Smooth muscle cell (in vitro differentiated cells): ENCODE measurements at regions not wholly inside any gene's neighbourhood (a gene's known extent, or its start where the extent isn't known, plus 50 kb on each side); places are given as distances from the start of the nearest gene placed in this dataset.

ENCODE experiments used
- DNase-seq: peaks from one replicate; lab custom pipeline; 2025; ENCODE audit not compliant: unreplicated experiment; lab: John Stamatoyannopoulos, UW
- H2AFZ ChIP-seq: fragments of 200-600 bp; sonication (generic); 2 replicates; pipeline ENCODE4 v1.6.0; 2016; ENCODE audit warnings: antibody characterized with exemption, low read depth, mild to moderate bottlenecking
- H3F3A ChIP-seq: fragments of 200-600 bp; sonication (generic); 2 replicates; pipeline ENCODE4 v1.6.0; 2017; ENCODE audit warnings: antibody characterized with exemption, low read depth
- H3K27ac ChIP-seq: fragments of 200-600 bp; sonication (generic); 2 replicates; pipeline ENCODE4 v1.5.1; 2016; ENCODE audit warnings: low read depth, mild to moderate bottlenecking
- H3K27me3 ChIP-seq: fragments of 200-600 bp; sonication (generic); 2 replicates; pipeline ENCODE4 v1.6.1; 2016; ENCODE audit warnings: low read depth, mild to moderate bottlenecking
- H3K36me3 ChIP-seq: fragments of 200-600 bp; sonication (generic); 2 replicates; pipeline ENCODE4 v1.5.1; 2016; ENCODE audit warnings: low read depth
- H3K4me1 ChIP-seq: fragments of 200-600 bp; sonication (generic); 2 replicates; pipeline ENCODE4 v1.5.1; 2016; ENCODE audit warnings: low read depth
- H3K4me2 ChIP-seq: fragments of 200-600 bp; sonication (generic); 2 replicates; pipeline ENCODE4 v1.6.0; 2016; ENCODE audit warnings: mild to moderate bottlenecking
- H3K4me3 ChIP-seq: fragments of 200-600 bp; sonication (generic); 2 replicates; pipeline ENCODE4 v1.5.1; 2016; ENCODE audit warnings: mild to moderate bottlenecking
- H3K79me2 ChIP-seq: fragments of 200-600 bp; sonication (generic); 2 replicates; pipeline ENCODE4 v1.6.0; 2016; ENCODE audit warnings: low read depth, mild to moderate bottlenecking
- H3K9ac ChIP-seq: fragments of 200-600 bp; sonication (generic); 2 replicates; pipeline ENCODE4 v1.6.0; 2016; ENCODE audit warnings: low read depth
- H3K9me3 ChIP-seq: fragments of 200-600 bp; sonication (generic); replicated peaks from 2 replicates; pipeline ENCODE4 v1.5.1; 2016; ENCODE audit warnings: low read depth
- H4K20me1 ChIP-seq: fragments of 200-600 bp; sonication (generic); 2 replicates; pipeline ENCODE4 v1.6.0; 2016; ENCODE audit warnings: low read depth
- WGBS: methylation state at CpG from one replicate; pipeline ENCODE4 v1.1.7; 2016; ENCODE audit warnings: low lambda C conversion rate; 5-methylcytosine and 5-hydroxymethylcytosine counted together
- TF ChIP-seq, protein P1 (sequence below): fragments of 200-600 bp; sonication (generic); IDR thresholded peaks from 2 replicates; pipeline ENCODE4 v1.5.1; 2017; ENCODE audit warnings: borderline replicate concordance, mild to moderate bottlenecking, antibody characterized with exemption; ENCODE audit not compliant: insufficient read depth, poor library complexity, severe bottlenecking

DNA sequence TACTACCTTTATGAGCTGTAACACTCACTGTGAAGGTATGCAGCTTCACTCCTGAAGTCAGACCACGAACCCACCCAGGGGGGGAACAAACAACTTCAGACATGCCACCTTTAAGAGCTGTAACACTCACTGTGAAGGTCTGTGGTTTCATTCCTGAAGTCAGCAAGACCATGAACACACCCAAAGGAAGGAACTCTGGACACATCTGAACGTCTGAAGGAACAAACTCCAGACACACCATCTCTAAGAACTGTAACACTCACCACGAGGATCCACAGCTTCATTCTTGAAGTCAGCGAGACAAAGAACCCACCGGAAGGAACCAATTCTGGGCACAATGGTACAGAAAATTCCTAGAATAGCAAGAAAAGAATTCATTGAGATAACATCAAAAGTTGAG is 1796.5 kb upstream of the MIR17HG start:
- no peak for DNase-seq
- Histone ChIP-seq H3K27me3 (no peaks in the 10 kb centered on the region), H3F3A (no peaks in the 10 kb centered on the region), H4K20me1 (no peaks in the 10 kb centered on the region), H3K4me2 (no peak overlapping the region), H3K4me3 (no peak overlapping the region), H3K9ac (no peak overlapping the region), H3K79me2 (no peaks in the 10 kb centered on the region), H3K4me1 (no peaks in the 10 kb centered on the region), H3K27ac (no peak overlapping the region), H3K9me3 (no peaks in the 10 kb centered on the region), H2AFZ (no peak overlapping the region), H3K36me3 (no peaks in the 10 kb centered on the region)
- TF ChIP-seq, protein P1, sequence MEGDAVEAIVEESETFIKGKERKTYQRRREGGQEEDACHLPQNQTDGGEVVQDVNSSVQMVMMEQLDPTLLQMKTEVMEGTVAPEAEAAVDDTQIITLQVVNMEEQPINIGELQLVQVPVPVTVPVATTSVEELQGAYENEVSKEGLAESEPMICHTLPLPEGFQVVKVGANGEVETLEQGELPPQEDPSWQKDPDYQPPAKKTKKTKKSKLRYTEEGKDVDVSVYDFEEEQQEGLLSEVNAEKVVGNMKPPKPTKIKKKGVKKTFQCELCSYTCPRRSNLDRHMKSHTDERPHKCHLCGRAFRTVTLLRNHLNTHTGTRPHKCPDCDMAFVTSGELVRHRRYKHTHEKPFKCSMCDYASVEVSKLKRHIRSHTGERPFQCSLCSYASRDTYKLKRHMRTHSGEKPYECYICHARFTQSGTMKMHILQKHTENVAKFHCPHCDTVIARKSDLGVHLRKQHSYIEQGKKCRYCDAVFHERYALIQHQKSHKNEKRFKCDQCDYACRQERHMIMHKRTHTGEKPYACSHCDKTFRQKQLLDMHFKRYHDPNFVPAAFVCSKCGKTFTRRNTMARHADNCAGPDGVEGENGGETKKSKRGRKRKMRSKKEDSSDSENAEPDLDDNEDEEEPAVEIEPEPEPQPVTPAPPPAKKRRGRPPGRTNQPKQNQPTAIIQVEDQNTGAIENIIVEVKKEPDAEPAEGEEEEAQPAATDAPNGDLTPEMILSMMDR = no peak
- 64% methylated on average over 5 of the region's 5 CpGs for WGBS

DNA sequence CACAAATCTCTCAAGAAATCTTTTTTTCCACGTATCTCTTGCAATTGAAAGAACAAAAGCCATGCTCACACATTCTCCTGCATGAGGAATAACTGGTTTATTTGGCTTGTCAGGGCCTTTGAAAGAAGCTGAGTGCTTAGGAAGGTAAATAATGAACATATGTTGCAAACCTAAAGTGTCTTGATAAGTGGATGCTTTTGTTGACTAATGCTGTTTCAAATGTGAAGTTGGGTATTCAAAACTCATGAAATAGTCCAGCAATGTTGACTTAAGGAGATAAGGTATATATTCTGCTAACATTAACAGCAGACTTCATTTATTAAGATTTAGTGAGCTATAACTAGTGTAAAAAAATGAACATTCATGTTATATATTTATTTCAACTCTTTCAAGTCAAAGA is 1792.7 kb upstream of the MIR17HG start:
- DNase-seq = no peak
- Histone ChIP-seq H3F3A (no peaks in the 10 kb centered on the region), H3K9me3 (no peaks in the 10 kb centered on the region), H3K4me2 (no peak overlapping the region), H3K79me2 (no peaks in the 10 kb centered on the region), H3K9ac (no peak overlapping the region), H3K4me1 (no peaks in the 10 kb centered on the region), H4K20me1 (no peaks in the 10 kb centered on the region), H3K4me3 (no peak overlapping the region), H3K27me3 (no peaks in the 10 kb centered on the region), H3K27ac (no peak overlapping the region), H3K36me3 (no peaks in the 10 kb centered on the region), H2AFZ (no peak overlapping the region)
- 64% methylated on average over 1 of the region's 1 CpG for WGBS
- TF ChIP-seq, protein P1 = no peak

DNA sequence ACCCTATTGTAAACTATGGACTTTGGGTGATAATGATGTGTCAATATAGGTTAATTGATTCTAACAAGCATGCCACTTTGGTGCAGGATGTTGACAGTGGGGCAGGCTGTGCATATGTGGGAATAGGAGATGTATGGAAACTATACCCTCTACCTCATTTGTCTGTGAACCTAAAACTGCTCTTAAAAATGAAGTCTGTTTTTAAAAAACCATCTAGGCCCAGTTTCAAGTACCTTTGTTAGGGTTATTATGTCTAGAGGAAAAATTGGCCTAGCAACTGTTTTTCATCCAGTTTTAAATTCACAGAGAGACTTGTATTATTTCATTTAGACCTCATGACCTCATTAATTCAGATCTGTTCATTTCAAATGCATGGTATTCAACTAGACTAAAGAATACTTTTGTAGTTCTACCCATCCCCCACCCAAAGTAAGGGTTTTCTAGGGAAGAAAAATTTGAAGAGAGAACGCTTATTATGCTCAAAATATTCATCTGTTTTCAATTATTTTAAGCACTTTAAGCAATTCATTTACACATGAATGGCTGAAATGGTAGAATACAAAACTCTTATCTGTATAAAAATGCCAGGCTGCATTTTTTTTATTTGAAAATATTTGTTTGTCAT is 1781.9 kb upstream of the MIR17HG start:
- H3K27ac ChIP-seq = no peak overlapping the region
- H3K79me2 ChIP-seq = no peaks in the 10 kb centered on the region
- H3K9me3 ChIP-seq = no peaks in the 10 kb centered on the region
- no peaks in the 10 kb centered on the region for H3K36me3 ChIP-seq
- TF ChIP-seq, protein P1 = no peak
- H3K27me3 ChIP-seq = no peaks in the 10 kb centered on the region
- no peak overlapping the region for H3K4me2 ChIP-seq
- H3K4me1 ChIP-seq = no peaks in the 10 kb centered on the region
- H3K9ac ChIP-seq = no peak overlapping the region
- DNase-seq = no peak
- H4K20me1 ChIP-seq = no peaks in the 10 kb centered on the region
- H2AFZ ChIP-seq = no peak overlapping the region
- H3K4me3 ChIP-seq = no peak overlapping the region
- H3F3A ChIP-seq = no peaks in the 10 kb centered on the region
- WGBS = 98% methylated on average over 1 of the region's 1 CpG

DNA sequence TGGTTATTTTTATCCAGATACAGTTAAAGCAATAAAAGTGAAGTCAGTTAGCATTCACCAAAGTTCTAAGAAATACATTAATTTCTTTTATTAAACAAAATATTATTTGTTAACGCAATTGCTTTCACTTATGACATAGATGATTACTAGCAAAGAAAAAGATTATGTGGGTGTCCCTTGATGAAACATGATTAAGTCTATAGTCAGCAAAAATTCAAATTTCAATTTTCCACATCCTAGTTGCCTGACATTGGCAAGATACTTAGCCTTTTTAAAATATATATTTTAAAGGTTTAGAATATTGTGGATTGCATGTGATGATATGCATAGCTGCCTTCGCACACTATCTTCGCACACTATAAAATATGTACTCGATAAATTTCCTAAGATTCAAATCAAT is 1780.5 kb upstream of the MIR17HG start:
- Histone ChIP-seq H3K4me1 (no peaks in the 10 kb centered on the region), H3K27me3 (no peaks in the 10 kb centered on the region), H3K36me3 (no peaks in the 10 kb centered on the region), H3K9ac (no peak overlapping the region), H3K9me3 (no peaks in the 10 kb centered on the region), H3F3A (no peaks in the 10 kb centered on the region), H3K27ac (no peak overlapping the region), H3K4me3 (no peak overlapping the region), H2AFZ (no peak overlapping the region), H4K20me1 (no peaks in the 10 kb centered on the region), H3K79me2 (no peaks in the 10 kb centered on the region), H3K4me2 (no peak overlapping the region)
- DNase-seq = no peak
- TF ChIP-seq, protein P1 = no peak
- WGBS = 99% methylated on average over 4 of the region's 4 CpGs
